Panc1 (cell line): ENCODE measurements at regions not wholly inside any gene's neighbourhood (a gene's known extent, or its start where the extent isn't known, plus 50 kb on each side); places are given as distances from the start of the nearest gene placed in this dataset.

Experiments used
- CTCF ChIP-seq: fragments of 450-650 bp; IDR thresholded peaks from 2 replicates; pipeline ENCODE4 v1.5.1; 2017; ENCODE audit warnings: mild to moderate bottlenecking
- POLR2AphosphoS5 ChIP-seq: IDR thresholded peaks from 2 replicates; pipeline ENCODE4 v1.6.1; 2012; ENCODE audit warnings: mild to moderate bottlenecking, low read depth, low read length, moderate library complexity
- REST ChIP-seq, 2 experiments: IDR thresholded peaks; 2 replicates each; pipeline ENCODE4 v1.6.1; 2011 to 2012; ENCODE audit warnings: low read depth in 2 of 2, control low read depth in 1 of 2, low read length in 1 of 2, mild to moderate bottlenecking in 1 of 2, moderate library complexity in 1 of 2; ENCODE audit not compliant: insufficient read depth in 1 of 2
- SIN3A ChIP-seq: IDR thresholded peaks from 2 replicates; pipeline ENCODE4 v1.6.1; 2012; ENCODE audit warnings: low read depth, mild to moderate bottlenecking, low read length, moderate library complexity, borderline replicate concordance; ENCODE audit not compliant: insufficient read depth
- TCF7L2 ChIP-seq: IDR thresholded peaks from 2 replicates; pipeline ENCODE4 v1.6.1; 2011; ENCODE audit warnings: mild to moderate bottlenecking, low read depth, low read length, inconsistent platforms

- no peak for TF ChIP-seq CTCF
- no peak for TF ChIP-seq POLR2AphosphoS5
- no peak for TF ChIP-seq SIN3A
- no peak for TF ChIP-seq REST (IDR thresholded peaks at IDR 0.05; ENCODE audit: insufficient read depth in 1 of 2, low read depth in 2 of 2, low read length in 1 of 2)
- no peak for TF ChIP-seq TCF7L2
Measured at GRCh38 chr14:66380143-66380542, 106.0 kb upstream of the CCDC196 start.
